ENCODE measurements at regions not wholly inside any gene's neighbourhood (a gene's known extent, or its start where the extent isn't known, plus 50 kb on each side); places are given as distances from the start of the nearest gene placed in this dataset.

GRCh38 chr6:101241442-101241841 is 152.1 kb upstream of the GRIK2 start:
- TF ChIP-seq CTCF (IDR thresholded peaks at IDR 0.05) (no peak), POLR2A (IDR thresholded peaks at IDR 0.05) (no peak)
